NCI-H460 (cell line): ENCODE measurements at regions not wholly inside any gene's neighbourhood (a gene's known extent, or its start where the extent isn't known, plus 50 kb on each side); places are given as distances from the start of the nearest gene placed in this dataset.
"Not testable (repeated sequence)": the region's sequence is repeated elsewhere in the genome, so short reads cannot be mapped to it uniquely, and the experiment has no call there.

Experiments
- DNase-seq: peaks from one replicate; pipeline ENCODE4 v3.0.0-alpha.2; 2016; ENCODE audit warnings: low read depth; ENCODE audit errors: extremely low read depth

DNA sequence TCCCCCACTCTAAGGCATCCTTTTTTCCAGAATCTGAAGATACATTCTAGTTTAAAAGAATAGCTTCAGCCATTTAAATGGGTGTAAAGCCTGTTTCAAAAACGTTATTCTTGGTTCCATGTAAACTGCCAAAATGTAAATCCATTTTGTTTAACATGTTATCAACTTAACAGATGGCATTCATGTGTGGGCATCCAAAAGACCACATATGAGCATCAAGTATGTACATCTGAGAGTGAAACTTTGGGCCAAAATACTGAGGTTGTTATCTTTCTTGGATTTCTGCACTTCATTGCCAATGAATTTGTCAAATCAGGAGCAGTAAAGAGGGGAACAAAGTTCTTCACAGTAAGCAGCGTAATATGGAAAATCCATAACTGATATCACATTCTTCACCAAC is 395.4 kb downstream of the ZNF804A start:
- no peak for DNase-seq

GRCh38 chr2:185006481-185006880 is 408.2 kb downstream of the ZNF804A start:
- DNase-seq: no peak

- no peak for DNase-seq
Measured at GRCh38 chr2:185012643-185013042, 414.3 kb downstream of the ZNF804A start.

- DNase-seq: no peak
Measured at GRCh38 chr2:185014076-185014475, 415.7 kb downstream of the ZNF804A start.

DNA sequence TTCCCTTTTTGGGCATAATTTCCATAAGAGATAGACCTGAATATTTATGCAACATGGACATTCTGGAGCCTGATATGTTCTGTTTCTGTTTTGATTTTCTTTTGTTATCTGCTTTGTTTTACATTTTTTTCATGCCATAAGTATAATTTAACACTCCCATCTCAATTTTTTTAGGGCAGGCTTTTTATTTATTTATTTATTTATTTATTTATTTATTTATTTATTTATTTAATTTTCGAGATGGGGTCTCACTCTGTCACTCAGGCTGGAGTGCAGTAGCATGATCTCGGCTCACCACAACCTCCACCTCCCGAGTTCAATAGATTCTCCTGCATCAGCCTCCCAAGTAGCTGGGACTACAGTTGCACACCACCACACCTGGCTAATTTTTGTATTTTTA is 427.6 kb downstream of the ZNF804A start:
- DNase-seq: not testable (repeated sequence)

DNA sequence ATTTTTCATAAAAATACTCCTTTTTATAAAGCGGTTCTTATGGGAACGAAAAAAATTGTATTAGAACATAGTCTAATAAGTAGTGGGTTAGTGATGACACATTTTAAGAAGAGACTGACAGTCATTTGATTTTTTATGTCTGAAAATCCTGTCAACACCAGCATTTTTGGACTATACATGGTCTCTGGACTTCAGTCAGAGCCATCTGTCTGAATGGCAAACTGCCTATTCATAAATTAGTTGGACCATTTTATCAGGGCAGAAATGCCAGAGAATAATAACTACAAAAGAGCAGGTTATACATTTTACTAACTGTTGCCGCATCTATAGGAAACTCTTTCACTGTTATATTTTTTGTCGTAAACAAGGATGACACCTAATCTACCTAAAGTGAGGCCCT is 437.6 kb downstream of the ZNF804A start:
- no peak for DNase-seq

GRCh38 chr2:185044323-185044874 is 446.1 kb downstream of the ZNF804A start:
- no peak for DNase-seq

- no peak for DNase-seq
Measured at GRCh38 chr2:185050804-185051203, 452.5 kb downstream of the ZNF804A start.

GRCh38 chr2:185063761-185064160 is 465.4 kb downstream of the ZNF804A start:
- no peak for DNase-seq

DNA sequence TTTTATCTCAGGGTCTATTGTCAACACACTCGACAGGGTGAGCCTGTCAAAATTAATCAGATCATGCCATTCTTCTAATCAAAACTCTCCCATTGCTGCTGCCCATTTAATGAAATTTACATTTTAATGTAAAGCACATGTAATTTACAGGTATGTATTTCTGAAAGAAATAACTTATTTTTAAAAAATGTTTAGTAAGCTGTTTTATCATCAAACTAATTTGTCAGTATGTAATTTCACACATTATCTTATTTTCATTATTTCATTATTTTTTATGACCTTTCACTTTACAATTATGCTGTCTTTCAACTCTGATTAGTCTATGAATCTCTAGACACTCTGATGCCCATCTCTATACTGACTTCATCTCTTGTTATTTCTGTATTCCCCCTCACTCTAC is 467.8 kb downstream of the ZNF804A start:
- DNase-seq: no peak

DNA sequence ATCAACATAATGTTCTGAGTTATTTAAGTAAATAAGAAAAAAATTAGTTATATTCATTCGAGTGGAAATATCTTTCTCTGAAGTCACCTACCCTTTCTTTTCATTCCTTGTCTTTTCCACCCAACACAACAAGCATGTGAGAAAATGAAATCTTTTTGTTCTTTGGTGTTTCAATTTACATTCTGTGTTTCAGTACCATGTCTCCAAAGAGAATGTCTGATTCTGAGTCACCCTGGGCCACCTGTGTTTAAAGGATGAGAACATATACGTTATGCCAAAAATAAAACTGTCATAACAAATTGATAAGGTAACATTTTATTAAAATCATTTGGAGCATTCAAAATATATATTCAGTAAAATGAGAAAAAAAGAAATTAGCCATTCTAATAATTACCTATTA is 470.8 kb downstream of the ZNF804A start:
- no peak for DNase-seq

GRCh38 chr2:185074156-185074555 is 475.8 kb downstream of the ZNF804A start:
- no peak for DNase-seq

- DNase-seq: no peak
Measured at GRCh38 chr2:185082749-185083148, 484.4 kb downstream of the ZNF804A start.

- no peak for DNase-seq
Measured at GRCh38 chr2:185108588-185108987, 510.3 kb downstream of the ZNF804A start.

DNA sequence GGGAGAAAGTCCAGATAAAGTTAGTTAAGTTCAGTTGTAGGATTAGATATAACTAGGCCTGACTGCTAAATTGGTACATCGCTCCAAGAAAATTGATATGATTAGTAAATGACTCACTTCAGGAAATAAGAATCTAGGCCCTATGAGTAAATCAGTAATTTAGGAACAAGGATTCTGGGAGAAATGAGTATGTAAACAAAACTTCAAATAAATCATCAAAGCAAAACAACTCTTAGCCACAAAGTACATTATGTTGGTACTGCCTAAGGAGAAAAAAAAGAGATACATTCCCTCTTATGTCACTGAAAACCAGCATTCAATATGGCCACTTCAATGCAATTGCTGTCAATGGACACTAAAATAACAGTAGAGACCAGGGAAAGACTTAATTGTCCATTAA is 529.1 kb downstream of the ZNF804A start:
- no peak for DNase-seq

DNA sequence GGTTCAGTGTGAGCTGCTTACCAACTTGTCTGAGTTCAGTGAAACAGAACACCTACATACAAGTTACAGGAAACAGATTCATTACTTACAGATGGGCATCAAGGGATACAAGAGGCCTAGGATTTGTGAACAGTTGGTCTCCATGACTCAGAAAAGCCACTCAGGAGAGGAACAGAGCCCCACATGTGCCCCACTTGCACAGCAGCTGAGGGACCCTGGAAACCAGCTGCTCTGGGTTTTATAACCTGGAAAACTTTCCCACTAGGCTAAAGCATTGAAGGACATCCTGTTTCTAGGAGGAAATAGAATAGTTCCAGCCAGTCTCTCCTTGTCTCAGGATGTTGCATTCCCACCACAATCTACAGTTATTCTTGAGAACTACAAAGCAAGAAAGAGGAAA is 530.0 kb downstream of the ZNF804A start:
- DNase-seq: no peak

DNA sequence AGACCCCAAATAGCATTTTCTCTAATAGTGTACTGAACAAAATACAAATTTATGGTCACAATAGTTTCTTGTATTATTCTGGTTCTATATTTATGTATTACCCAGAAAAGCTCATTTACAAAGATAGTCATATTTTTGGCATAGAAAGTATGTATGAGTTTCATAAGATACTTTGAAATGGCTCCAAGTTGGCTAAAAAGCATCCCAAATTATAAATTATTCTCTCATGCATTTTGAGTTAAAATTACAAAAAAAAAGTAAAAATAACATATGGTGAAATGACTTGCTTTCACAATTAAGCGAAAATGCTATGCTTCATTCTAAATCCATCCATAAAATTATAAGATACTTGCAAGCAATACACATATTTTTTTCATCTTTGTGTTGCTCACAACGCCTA is 530.7 kb downstream of the ZNF804A start:
- no peak for DNase-seq

DNA sequence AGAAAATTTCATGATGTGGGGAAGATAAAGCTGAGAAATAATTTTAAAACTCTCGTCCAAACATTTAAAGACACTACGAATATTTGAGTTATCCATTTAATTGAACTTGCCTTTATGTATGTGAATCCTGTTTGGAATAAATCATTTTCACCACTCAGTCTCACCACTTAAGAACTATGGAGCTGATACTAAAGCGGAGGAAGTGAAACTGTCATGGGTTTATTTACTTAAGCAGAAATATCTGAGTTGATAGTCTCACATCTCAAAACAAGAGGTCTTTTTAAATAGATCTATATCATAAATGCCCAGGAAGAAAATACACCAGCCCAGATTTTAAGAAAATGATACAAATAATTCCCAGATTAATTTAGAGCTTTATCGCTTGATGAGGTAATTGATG is 532.4 kb downstream of the ZNF804A start:
- DNase-seq: no peak

DNA sequence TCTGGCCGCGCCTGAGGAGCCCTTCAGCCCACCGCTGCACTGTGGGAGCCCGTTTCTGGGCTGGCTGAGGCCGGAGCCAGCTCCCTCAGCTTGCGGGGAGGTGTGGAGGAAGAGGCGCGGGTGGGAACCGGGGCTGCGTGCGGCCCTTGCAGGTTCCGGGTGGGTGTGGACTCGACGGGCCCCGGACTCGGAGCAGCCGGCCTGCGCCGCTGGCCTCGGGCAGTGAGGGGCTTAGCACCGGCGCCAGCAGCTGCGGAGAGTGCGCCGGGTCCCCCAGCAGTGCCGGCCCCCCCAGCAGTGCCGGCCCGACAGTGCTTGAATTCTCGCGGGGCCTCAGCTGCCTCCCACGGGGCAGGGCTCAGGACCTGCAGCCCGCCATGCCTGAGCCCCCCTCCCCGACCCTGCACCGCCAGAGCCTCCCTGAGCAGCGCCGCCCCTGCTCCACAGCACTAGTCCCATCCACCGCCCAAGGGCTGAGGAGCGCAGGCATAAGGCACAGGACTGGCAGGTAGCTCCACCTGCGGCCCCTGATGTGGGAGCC is 534.2 kb downstream of the ZNF804A start:
- DNase-seq: no peak

- DNase-seq: no peak
Measured at GRCh38 chr2:185137700-185138099, 539.4 kb downstream of the ZNF804A start.

GRCh38 chr2:185142677-185143076 is 544.3 kb downstream of the ZNF804A start:
- no peak for DNase-seq

GRCh38 chr2:185144159-185144919 is 546.0 kb downstream of the ZNF804A start:
- no peak for DNase-seq
